ENCODE measurements at regions not wholly inside any gene's neighbourhood (a gene's known extent, or its start where the extent isn't known, plus 50 kb on each side); places are given as distances from the start of the nearest gene placed in this dataset.

- H3K4me3 ChIP-seq (ENCODE audit: low read length in 2 of 2): no peak overlapping the region
- no peak overlapping the region for H3K27ac ChIP-seq (ENCODE audit: low read length)
- H3K27me3 ChIP-seq (ENCODE audit: control insufficient read depth in 1 of 2, insufficient read depth in 2 of 2, low read length in 2 of 2): no peaks in the 10 kb centered on the region
- H3K9me3 ChIP-seq (ENCODE audit: control insufficient read depth in 2 of 2, low read length in 2 of 2): no peaks in the 10 kb centered on the region
- H3K36me3 ChIP-seq (ENCODE audit: control insufficient read depth in 2 of 2, insufficient read depth in 2 of 2, low read length in 2 of 2): no peaks in the 10 kb centered on the region
- H3K9ac ChIP-seq (ENCODE audit: low read length in 2 of 2): no peak overlapping the region
- H3K4me1 ChIP-seq (ENCODE audit: control insufficient read depth, insufficient read depth, low read length): no peaks in the 10 kb centered on the region
These were observed 159.8 kb downstream of the CGGBP1 start for GRCh38 chr3:87898971-87899370.

GRCh38 chr3:87895983-87896382 is 162.8 kb downstream of the CGGBP1 start:
- Histone ChIP-seq H3K4me1 (ENCODE audit: control insufficient read depth, insufficient read depth, low read length) (no peaks in the 10 kb centered on the region), H3K36me3 (ENCODE audit: control insufficient read depth in 2 of 2, insufficient read depth in 2 of 2, low read length in 2 of 2) (no peaks in the 10 kb centered on the region), H3K9ac (ENCODE audit: low read length in 2 of 2) (no peak overlapping the region), H3K9me3 (ENCODE audit: control insufficient read depth in 2 of 2, low read length in 2 of 2) (no peaks in the 10 kb centered on the region), H3K4me3 (ENCODE audit: low read length in 2 of 2) (no peak overlapping the region), H3K27me3 (ENCODE audit: control insufficient read depth in 1 of 2, insufficient read depth in 2 of 2, low read length in 2 of 2) (no peaks in the 10 kb centered on the region), H3K27ac (ENCODE audit: low read length) (no peak overlapping the region)

- no peak overlapping the region for H3K4me3 ChIP-seq (ENCODE audit: low read length in 2 of 2)
- no peaks in the 10 kb centered on the region for H3K9me3 ChIP-seq (ENCODE audit: control insufficient read depth in 2 of 2, low read length in 2 of 2)
- no peaks in the 10 kb centered on the region for H3K27me3 ChIP-seq (ENCODE audit: control insufficient read depth in 1 of 2, insufficient read depth in 2 of 2, low read length in 2 of 2)
- no peak overlapping the region for H3K9ac ChIP-seq (ENCODE audit: low read length in 2 of 2)
- H3K36me3 ChIP-seq (ENCODE audit: control insufficient read depth in 2 of 2, insufficient read depth in 2 of 2, low read length in 2 of 2): no peaks in the 10 kb centered on the region
- no peak overlapping the region for H3K27ac ChIP-seq (ENCODE audit: low read length)
- no peaks in the 10 kb centered on the region for H3K4me1 ChIP-seq (ENCODE audit: control insufficient read depth, insufficient read depth, low read length)
These were observed 185.7 kb downstream of the CGGBP1 start for GRCh38 chr3:87873136-87873535.

- Histone ChIP-seq H3K36me3 (ENCODE audit: control insufficient read depth in 2 of 2, insufficient read depth in 2 of 2, low read length in 2 of 2) (no peaks in the 10 kb centered on the region), H3K9me3 (ENCODE audit: control insufficient read depth in 2 of 2, low read length in 2 of 2) (no peaks in the 10 kb centered on the region), H3K4me1 (ENCODE audit: control insufficient read depth, insufficient read depth, low read length) (no peaks in the 10 kb centered on the region), H3K9ac (ENCODE audit: low read length in 2 of 2) (no peak overlapping the region), H3K4me3 (ENCODE audit: low read length in 2 of 2) (no peak overlapping the region), H3K27ac (ENCODE audit: low read length) (no peak overlapping the region), H3K27me3 (ENCODE audit: control insufficient read depth in 1 of 2, insufficient read depth in 2 of 2, low read length in 2 of 2) (no peaks in the 10 kb centered on the region)
These were observed 191.8 kb downstream of the CGGBP1 start for GRCh38 chr3:87867001-87867400.

- no peaks in the 10 kb centered on the region for H3K27me3 ChIP-seq (ENCODE audit: control insufficient read depth in 1 of 2, insufficient read depth in 2 of 2, low read length in 2 of 2)
- no peak overlapping the region for H3K4me3 ChIP-seq (ENCODE audit: low read length in 2 of 2)
- H3K9ac ChIP-seq (ENCODE audit: low read length in 2 of 2): no peak overlapping the region
- no peaks in the 10 kb centered on the region for H3K9me3 ChIP-seq (ENCODE audit: control insufficient read depth in 2 of 2, low read length in 2 of 2)
- no peaks in the 10 kb centered on the region for H3K36me3 ChIP-seq (ENCODE audit: control insufficient read depth in 2 of 2, insufficient read depth in 2 of 2, low read length in 2 of 2)
- no peak overlapping the region for H3K27ac ChIP-seq (ENCODE audit: low read length)
- H3K4me1 ChIP-seq (ENCODE audit: control insufficient read depth, insufficient read depth, low read length): no peaks in the 10 kb centered on the region
These were observed 202.7 kb downstream of the CGGBP1 start for GRCh38 chr3:87856126-87856525.

GRCh38 chr3:87855616-87856015 is 203.2 kb downstream of the CGGBP1 start:
- no peaks in the 10 kb centered on the region for H3K9me3 ChIP-seq (ENCODE audit: control insufficient read depth in 2 of 2, low read length in 2 of 2)
- no peak overlapping the region for H3K4me3 ChIP-seq (ENCODE audit: low read length in 2 of 2)
- H3K36me3 ChIP-seq (ENCODE audit: control insufficient read depth in 2 of 2, insufficient read depth in 2 of 2, low read length in 2 of 2): no peaks in the 10 kb centered on the region
- H3K4me1 ChIP-seq (ENCODE audit: control insufficient read depth, insufficient read depth, low read length): no peaks in the 10 kb centered on the region
- no peak overlapping the region for H3K27ac ChIP-seq (ENCODE audit: low read length)
- no peak overlapping the region for H3K9ac ChIP-seq (ENCODE audit: low read length in 2 of 2)
- H3K27me3 ChIP-seq (ENCODE audit: control insufficient read depth in 1 of 2, insufficient read depth in 2 of 2, low read length in 2 of 2): no peaks in the 10 kb centered on the region

- Histone ChIP-seq H3K9me3 (ENCODE audit: control insufficient read depth in 2 of 2, low read length in 2 of 2) (no peaks in the 10 kb centered on the region), H3K4me3 (ENCODE audit: low read length in 2 of 2) (no peak overlapping the region), H3K36me3 (ENCODE audit: control insufficient read depth in 2 of 2, insufficient read depth in 2 of 2, low read length in 2 of 2) (no peaks in the 10 kb centered on the region), H3K27ac (ENCODE audit: low read length) (no peak overlapping the region), H3K27me3 (ENCODE audit: control insufficient read depth in 1 of 2, insufficient read depth in 2 of 2, low read length in 2 of 2) (no peaks in the 10 kb centered on the region), H3K4me1 (ENCODE audit: control insufficient read depth, insufficient read depth, low read length) (no peaks in the 10 kb centered on the region), H3K9ac (ENCODE audit: low read length in 2 of 2) (no peak overlapping the region)
These were observed 203.6 kb downstream of the CGGBP1 start for GRCh38 chr3:87855211-87855610.

- no peak overlapping the region for H3K27ac ChIP-seq (ENCODE audit: low read length)
- no peak overlapping the region for H3K4me3 ChIP-seq (ENCODE audit: low read length in 2 of 2)
These were observed 210.8 kb downstream of the CGGBP1 start for GRCh38 chr3:87848003-87848402.

GRCh38 chr3:87837076-87837475 is 221.7 kb downstream of the CGGBP1 start:
- Histone ChIP-seq H3K36me3 (ENCODE audit: control insufficient read depth in 2 of 2, insufficient read depth in 2 of 2, low read length in 2 of 2) (no peaks in the 10 kb centered on the region), H3K27me3 (ENCODE audit: control insufficient read depth in 1 of 2, insufficient read depth in 2 of 2, low read length in 2 of 2) (no peaks in the 10 kb centered on the region), H3K4me1 (ENCODE audit: control insufficient read depth, insufficient read depth, low read length) (no peaks in the 10 kb centered on the region), H3K4me3 (ENCODE audit: low read length in 2 of 2) (no peak overlapping the region), H3K27ac (ENCODE audit: low read length) (no peak overlapping the region), H3K9ac (ENCODE audit: low read length in 2 of 2) (no peak overlapping the region), H3K9me3 (ENCODE audit: control insufficient read depth in 2 of 2, low read length in 2 of 2) (peaks cover 0 to 6% of the 10 kb centered on the region in 2 donors)

More at GRCh38 chr3:87848003-87848402, 210.8 kb downstream of the CGGBP1 start:
- Histone ChIP-seq H3K9me3 (ENCODE audit: control insufficient read depth in 2 of 2, low read length in 2 of 2) (no peaks in the 10 kb centered on the region), H3K36me3 (ENCODE audit: control insufficient read depth in 2 of 2, insufficient read depth in 2 of 2, low read length in 2 of 2) (no peaks in the 10 kb centered on the region), H3K27me3 (ENCODE audit: control insufficient read depth in 1 of 2, insufficient read depth in 2 of 2, low read length in 2 of 2) (no peaks in the 10 kb centered on the region), H3K4me1 (ENCODE audit: control insufficient read depth, insufficient read depth, low read length) (no peaks in the 10 kb centered on the region), H3K9ac (ENCODE audit: low read length in 2 of 2) (no peak overlapping the region)

GRCh38 chr3:87836026-87836425 is 222.8 kb downstream of the CGGBP1 start:
- no peaks in the 10 kb centered on the region for H3K36me3 ChIP-seq (ENCODE audit: control insufficient read depth in 2 of 2, insufficient read depth in 2 of 2, low read length in 2 of 2)
- H3K9ac ChIP-seq (ENCODE audit: low read length in 2 of 2): no peak overlapping the region
- H3K27ac ChIP-seq (ENCODE audit: low read length): no peak overlapping the region
- H3K4me1 ChIP-seq (ENCODE audit: control insufficient read depth, insufficient read depth, low read length): no peaks in the 10 kb centered on the region
- H3K9me3 ChIP-seq (ENCODE audit: control insufficient read depth in 2 of 2, low read length in 2 of 2): peaks cover 0 to 6% of the 10 kb centered on the region in 2 donors
- H3K4me3 ChIP-seq (ENCODE audit: low read length in 2 of 2): no peak overlapping the region
- H3K27me3 ChIP-seq (ENCODE audit: control insufficient read depth in 1 of 2, insufficient read depth in 2 of 2, low read length in 2 of 2): no peaks in the 10 kb centered on the region

GRCh38 chr3:87835236-87835635 is 223.6 kb downstream of the CGGBP1 start:
- no peaks in the 10 kb centered on the region for H3K4me1 ChIP-seq (ENCODE audit: control insufficient read depth, insufficient read depth, low read length)
- no peaks in the 10 kb centered on the region for H3K27me3 ChIP-seq (ENCODE audit: control insufficient read depth in 1 of 2, insufficient read depth in 2 of 2, low read length in 2 of 2)
- H3K9ac ChIP-seq (ENCODE audit: low read length in 2 of 2): no peak overlapping the region
- no peaks in the 10 kb centered on the region for H3K36me3 ChIP-seq (ENCODE audit: control insufficient read depth in 2 of 2, insufficient read depth in 2 of 2, low read length in 2 of 2)
- no peak overlapping the region for H3K27ac ChIP-seq (ENCODE audit: low read length)
- H3K9me3 ChIP-seq (ENCODE audit: control insufficient read depth in 2 of 2, low read length in 2 of 2): peaks cover 0 to 6% of the 10 kb centered on the region in 2 donors
- H3K4me3 ChIP-seq (ENCODE audit: low read length in 2 of 2): no peak overlapping the region

Data from stomach smooth muscle (tissue), 2 donors.